ENCODE measurements at regions not wholly inside any gene's neighbourhood (a gene's known extent, or its start where the extent isn't known, plus 50 kb on each side); places are given as distances from the start of the nearest gene placed in this dataset.

DNA sequence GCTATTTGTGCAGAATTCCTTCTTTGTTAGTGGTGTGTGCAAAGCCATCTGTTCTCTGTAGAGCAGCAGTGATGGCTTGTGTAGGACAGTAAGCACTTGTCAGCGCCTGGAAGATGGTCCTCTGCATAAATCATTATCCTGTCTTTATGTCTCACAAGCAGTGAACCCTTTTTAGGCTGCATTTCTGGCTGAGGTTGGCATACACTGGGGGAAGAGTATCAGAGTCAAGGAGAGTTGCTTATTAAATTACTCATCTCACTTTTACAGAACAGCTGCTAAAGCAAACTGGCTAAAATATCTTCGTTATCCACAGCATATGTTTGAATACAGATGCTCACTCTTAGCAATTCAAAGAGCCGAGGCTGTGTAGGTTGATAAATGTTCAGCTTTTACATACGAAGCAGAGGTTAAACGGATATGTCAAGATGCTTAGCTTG lies 54.6 kb upstream of the NCAM2 start:
- TF ChIP-seq, protein P1, sequence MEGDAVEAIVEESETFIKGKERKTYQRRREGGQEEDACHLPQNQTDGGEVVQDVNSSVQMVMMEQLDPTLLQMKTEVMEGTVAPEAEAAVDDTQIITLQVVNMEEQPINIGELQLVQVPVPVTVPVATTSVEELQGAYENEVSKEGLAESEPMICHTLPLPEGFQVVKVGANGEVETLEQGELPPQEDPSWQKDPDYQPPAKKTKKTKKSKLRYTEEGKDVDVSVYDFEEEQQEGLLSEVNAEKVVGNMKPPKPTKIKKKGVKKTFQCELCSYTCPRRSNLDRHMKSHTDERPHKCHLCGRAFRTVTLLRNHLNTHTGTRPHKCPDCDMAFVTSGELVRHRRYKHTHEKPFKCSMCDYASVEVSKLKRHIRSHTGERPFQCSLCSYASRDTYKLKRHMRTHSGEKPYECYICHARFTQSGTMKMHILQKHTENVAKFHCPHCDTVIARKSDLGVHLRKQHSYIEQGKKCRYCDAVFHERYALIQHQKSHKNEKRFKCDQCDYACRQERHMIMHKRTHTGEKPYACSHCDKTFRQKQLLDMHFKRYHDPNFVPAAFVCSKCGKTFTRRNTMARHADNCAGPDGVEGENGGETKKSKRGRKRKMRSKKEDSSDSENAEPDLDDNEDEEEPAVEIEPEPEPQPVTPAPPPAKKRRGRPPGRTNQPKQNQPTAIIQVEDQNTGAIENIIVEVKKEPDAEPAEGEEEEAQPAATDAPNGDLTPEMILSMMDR (conservative IDR thresholded peaks at IDR 0.05 in 1 of 2, IDR thresholded peaks at IDR 0.05 in 1 of 2; ENCODE audit: extremely low read depth in 1 of 2, insufficient read depth in 1 of 2, low read depth in 1 of 2, low read length in 2 of 2), result no peak
- TF ChIP-seq EZH2 (IDR thresholded peaks at IDR 0.05; ENCODE audit: borderline replicate concordance, low read length), result no peak

All from mammary epithelial cell (primary cell).